ENCODE measurements at regions not wholly inside any gene's neighbourhood (a gene's known extent, or its start where the extent isn't known, plus 50 kb on each side); places are given as distances from the start of the nearest gene placed in this dataset.
A peak's percentile ranks its signal among the peaks of the same experiment; 100 is the strongest.

- no peak overlapping the region for H3K4me3 ChIP-seq (ENCODE audit: low read length)
- DNase-seq (ENCODE audit: low read depth) = no peak
- no peak for TF ChIP-seq CTCF (conservative IDR thresholded peaks at IDR 0.05; ENCODE audit: low read length)
Measured at GRCh38 chr2:30374380-30374779, 72.7 kb upstream of the LCLAT1 start.

GRCh38 chr2:30375915-30376314 lies 71.1 kb upstream of the LCLAT1 start:
- no peak overlapping the region for H3K4me3 ChIP-seq (ENCODE audit: low read length)
- DNase-seq (ENCODE audit: low read depth) = no peak
- no peak for TF ChIP-seq CTCF (conservative IDR thresholded peaks at IDR 0.05; ENCODE audit: low read length)

- no peak for TF ChIP-seq CTCF (conservative IDR thresholded peaks at IDR 0.05; ENCODE audit: low read length)
- DNase-seq (ENCODE audit: low read depth) = no peak
- no peak overlapping the region for H3K4me3 ChIP-seq (ENCODE audit: low read length)
Measured at GRCh38 chr2:30379481-30379880, 67.6 kb upstream of the LCLAT1 start.

- H3K4me3 ChIP-seq (ENCODE audit: low read length) = no peak overlapping the region
- no peak for TF ChIP-seq CTCF (conservative IDR thresholded peaks at IDR 0.05; ENCODE audit: low read length)
- DNase-seq (ENCODE audit: low read depth) = no peak
Measured at GRCh38 chr2:30380824-30381223, 66.2 kb upstream of the LCLAT1 start.

GRCh38 chr2:30382162-30382783 lies 64.8 kb upstream of the LCLAT1 start:
- no peak for DNase-seq (ENCODE audit: low read depth)
- no peak overlapping the region for H3K4me3 ChIP-seq (ENCODE audit: low read length)
- TF ChIP-seq CTCF (conservative IDR thresholded peaks at IDR 0.05; ENCODE audit: low read length) = no peak

- no peak for DNase-seq (ENCODE audit: low read depth)
- TF ChIP-seq CTCF (conservative IDR thresholded peaks at IDR 0.05; ENCODE audit: low read length) = no peak
Measured at GRCh38 chr2:30382995-30383394, 64.1 kb upstream of the LCLAT1 start.

GRCh38 chr2:30385327-30385726 lies 61.7 kb upstream of the LCLAT1 start:
- DNase-seq (ENCODE audit: low read depth) = peak; percentile 42
- TF ChIP-seq CTCF (conservative IDR thresholded peaks at IDR 0.05; ENCODE audit: low read length) = no peak
- H3K4me3 ChIP-seq (ENCODE audit: low read length) = no peak overlapping the region

More at GRCh38 chr2:30382995-30383394, 64.1 kb upstream of the LCLAT1 start:
- H3K4me3 ChIP-seq (ENCODE audit: low read length) = no peak overlapping the region
